ENCODE measurements at regions not wholly inside any gene's neighbourhood (a gene's known extent, or its start where the extent isn't known, plus 50 kb on each side); places are given as distances from the start of the nearest gene placed in this dataset.

DNA sequence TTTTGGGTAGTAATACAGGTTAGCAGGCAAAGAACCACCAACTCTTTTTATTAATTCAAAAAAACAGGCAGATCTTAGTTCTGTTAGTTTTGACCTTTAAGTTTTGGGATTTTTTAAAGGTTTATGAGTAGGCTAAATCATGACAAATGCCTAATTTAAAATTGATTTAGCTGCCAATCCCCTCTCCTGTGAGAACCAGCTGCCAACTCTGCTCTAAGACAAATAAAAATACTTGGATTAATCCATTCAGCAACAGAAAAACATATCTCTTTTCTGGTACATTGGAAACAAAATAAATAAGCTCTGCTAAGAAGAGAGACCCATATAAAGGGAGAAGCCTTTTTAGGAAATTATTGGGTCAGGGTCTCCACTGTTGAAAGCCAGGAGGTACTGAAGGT lies 160.8 kb downstream of the NTMT2 start:
- TF ChIP-seq EZH2 (IDR thresholded peaks at IDR 0.05; ENCODE audit: borderline replicate concordance, low read depth, low read length) (no peak), NRF1 (conservative IDR thresholded peaks at IDR 0.05 in 1 of 2, IDR thresholded peaks at IDR 0.05 in 1 of 2) (no peak), OTX1 (CRISPR knock-in tag; IDR thresholded peaks at IDR 0.05) (no peak)
